ENCODE measurements at regions not wholly inside any gene's neighbourhood (a gene's known extent, or its start where the extent isn't known, plus 50 kb on each side); places are given as distances from the start of the nearest gene placed in this dataset.
"Not testable (repeated sequence)": the region's sequence is repeated elsewhere in the genome, so short reads cannot be mapped to it uniquely, and the experiment has no call there.

DNA sequence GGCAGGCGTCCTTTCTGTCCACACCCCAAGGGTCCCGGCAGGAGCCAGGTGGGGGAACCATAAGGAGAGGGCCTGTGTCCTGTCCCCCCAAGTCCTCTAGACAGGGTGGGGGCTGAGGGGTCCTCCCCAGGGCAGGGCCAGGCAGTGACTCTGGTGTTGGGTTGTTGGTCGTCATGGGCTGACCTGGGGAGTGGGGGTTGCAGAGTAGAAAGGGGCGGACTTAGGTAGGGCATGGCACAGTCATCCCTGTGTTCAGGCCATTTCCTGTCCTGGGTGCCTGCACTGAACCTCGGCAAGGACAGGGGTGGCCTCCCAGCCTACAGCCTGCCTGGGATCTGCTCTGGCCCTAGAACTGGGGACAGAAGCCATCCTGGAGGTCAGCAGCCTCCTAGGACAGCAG is 356.2 kb downstream of the TMEM121 start:
- H3K9ac ChIP-seq = no peak overlapping the region
- no peak overlapping the region for H3K4me2 ChIP-seq
- H3K4me3 ChIP-seq (IDR thresholded peaks at IDR 0.05; ENCODE audit: insufficient read depth, low read depth, low read length) = no peak overlapping the region
- no peaks in the 10 kb centered on the region for H4K20me1 ChIP-seq (ENCODE audit: insufficient read depth)
- H3K79me2 ChIP-seq (ENCODE audit: insufficient read depth, low read depth) = no peaks in the 10 kb centered on the region
- TF ChIP-seq, protein P1, sequence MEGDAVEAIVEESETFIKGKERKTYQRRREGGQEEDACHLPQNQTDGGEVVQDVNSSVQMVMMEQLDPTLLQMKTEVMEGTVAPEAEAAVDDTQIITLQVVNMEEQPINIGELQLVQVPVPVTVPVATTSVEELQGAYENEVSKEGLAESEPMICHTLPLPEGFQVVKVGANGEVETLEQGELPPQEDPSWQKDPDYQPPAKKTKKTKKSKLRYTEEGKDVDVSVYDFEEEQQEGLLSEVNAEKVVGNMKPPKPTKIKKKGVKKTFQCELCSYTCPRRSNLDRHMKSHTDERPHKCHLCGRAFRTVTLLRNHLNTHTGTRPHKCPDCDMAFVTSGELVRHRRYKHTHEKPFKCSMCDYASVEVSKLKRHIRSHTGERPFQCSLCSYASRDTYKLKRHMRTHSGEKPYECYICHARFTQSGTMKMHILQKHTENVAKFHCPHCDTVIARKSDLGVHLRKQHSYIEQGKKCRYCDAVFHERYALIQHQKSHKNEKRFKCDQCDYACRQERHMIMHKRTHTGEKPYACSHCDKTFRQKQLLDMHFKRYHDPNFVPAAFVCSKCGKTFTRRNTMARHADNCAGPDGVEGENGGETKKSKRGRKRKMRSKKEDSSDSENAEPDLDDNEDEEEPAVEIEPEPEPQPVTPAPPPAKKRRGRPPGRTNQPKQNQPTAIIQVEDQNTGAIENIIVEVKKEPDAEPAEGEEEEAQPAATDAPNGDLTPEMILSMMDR (conservative IDR thresholded peaks at IDR 0.05; ENCODE audit: low read depth, low read length) = no peak
- no peak overlapping the region for H3K27ac ChIP-seq
- no peak overlapping the region for H2AFZ ChIP-seq (ENCODE audit: low read depth)
- H3K36me3 ChIP-seq (ENCODE audit: insufficient read depth) = no peaks in the 10 kb centered on the region
- H3K4me1 ChIP-seq (ENCODE audit: low read depth, poor library complexity, severe bottlenecking) = no peaks in the 10 kb centered on the region
- no peaks in the 10 kb centered on the region for H3K27me3 ChIP-seq (ENCODE audit: insufficient read depth, low read depth)

DNA sequence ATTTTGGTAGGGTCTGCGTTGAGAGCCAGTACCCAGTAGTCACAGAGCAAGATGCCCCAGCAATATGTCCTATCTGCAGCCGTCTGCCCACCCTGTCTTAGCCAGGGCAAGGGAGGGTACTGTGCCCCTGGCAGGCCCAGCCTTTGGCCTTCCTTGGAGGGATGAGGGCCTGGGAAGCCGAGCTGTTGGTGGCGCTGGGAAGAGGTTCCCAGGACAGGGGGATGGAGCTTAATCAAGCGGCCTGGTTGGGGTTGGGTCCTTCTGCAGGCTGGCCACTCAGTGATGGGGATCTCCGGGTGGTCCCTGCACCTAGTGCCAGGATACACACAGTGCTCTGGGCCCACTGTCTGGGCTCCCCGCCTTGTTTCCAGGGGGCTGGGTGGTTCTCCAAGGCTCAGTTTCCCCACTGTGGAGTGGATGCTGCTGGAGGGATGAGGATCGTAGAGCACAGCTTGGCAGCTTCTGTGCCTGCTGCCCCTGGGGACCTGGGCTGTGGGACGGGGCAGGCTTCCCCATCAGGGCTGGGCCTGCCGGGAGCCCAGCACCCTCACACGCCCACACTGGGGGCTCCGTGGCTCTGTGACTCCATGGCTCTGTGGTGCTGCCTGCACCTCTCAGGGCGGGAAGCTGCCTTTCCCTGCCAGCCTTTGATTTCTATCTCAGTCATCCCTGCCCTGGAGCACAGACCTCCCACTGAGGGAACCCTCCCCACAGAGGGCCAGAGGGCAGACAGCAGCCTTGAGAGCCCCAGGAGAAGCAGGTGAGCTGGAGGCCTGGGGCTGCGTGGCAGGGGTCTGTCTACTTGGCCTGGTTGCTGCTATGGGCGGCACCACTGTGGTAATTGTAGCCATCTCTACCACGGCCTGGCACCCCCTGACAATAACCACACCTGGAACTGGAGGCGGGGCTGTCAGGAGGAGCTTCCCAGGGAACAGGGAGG is 357.0 kb downstream of the TMEM121 start:
- H3K79me2 ChIP-seq (ENCODE audit: insufficient read depth, low read depth) = no peaks in the 10 kb centered on the region
- H3K4me3 ChIP-seq (IDR thresholded peaks at IDR 0.05; ENCODE audit: insufficient read depth, low read depth, low read length) = no peak overlapping the region
- no peak overlapping the region for H2AFZ ChIP-seq (ENCODE audit: low read depth)
- no peak overlapping the region for H3K27ac ChIP-seq
- H4K20me1 ChIP-seq (ENCODE audit: insufficient read depth) = no peaks in the 10 kb centered on the region
- TF ChIP-seq, protein P1 (conservative IDR thresholded peaks at IDR 0.05; ENCODE audit: low read depth, low read length) = no peak
- H3K36me3 ChIP-seq (ENCODE audit: insufficient read depth) = no peaks in the 10 kb centered on the region
- H3K4me2 ChIP-seq = no peak overlapping the region
- no peaks in the 10 kb centered on the region for H3K27me3 ChIP-seq (ENCODE audit: insufficient read depth, low read depth)
- H3K9ac ChIP-seq = no peak overlapping the region
- H3K4me1 ChIP-seq (ENCODE audit: low read depth, poor library complexity, severe bottlenecking) = no peaks in the 10 kb centered on the region

DNA sequence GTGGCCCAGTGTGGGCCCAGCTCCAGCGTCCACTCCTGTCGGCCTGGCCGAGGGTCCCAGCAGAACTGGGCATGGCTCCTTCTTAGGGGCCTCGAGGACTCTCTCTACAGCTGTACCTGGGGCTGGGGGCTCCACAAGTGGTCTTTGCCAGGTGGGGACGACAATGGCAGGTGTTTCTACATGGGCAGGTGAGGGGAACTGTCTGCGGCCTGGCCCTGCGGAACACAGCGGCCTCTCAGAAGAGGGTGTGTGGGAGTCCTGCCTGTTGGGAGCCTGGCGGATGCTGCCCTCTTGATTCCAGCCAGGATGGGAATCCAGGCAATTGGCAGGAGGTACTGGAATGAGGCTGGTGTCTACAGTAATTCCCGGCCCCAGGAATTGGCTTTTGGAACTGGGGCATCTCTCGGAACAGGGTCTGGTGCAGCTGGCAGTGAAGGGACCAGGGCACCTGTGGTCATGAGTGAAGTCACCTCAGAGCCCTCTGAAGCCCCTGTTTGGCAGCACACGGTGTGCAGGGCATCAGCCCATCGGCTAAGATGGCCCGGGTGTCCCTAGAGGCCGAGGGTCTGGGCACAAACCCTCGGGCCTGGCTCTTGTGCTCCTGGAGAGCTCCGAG is 357.9 kb downstream of the TMEM121 start:
- not testable (repeated sequence) for H3K4me1 ChIP-seq (ENCODE audit: low read depth, poor library complexity, severe bottlenecking); H3K4me2 ChIP-seq; H3K79me2 ChIP-seq (ENCODE audit: insufficient read depth, low read depth); H3K4me3 ChIP-seq (IDR thresholded peaks at IDR 0.05; ENCODE audit: insufficient read depth, low read depth, low read length); H3K36me3 ChIP-seq (ENCODE audit: insufficient read depth); H3K9ac ChIP-seq; H4K20me1 ChIP-seq (ENCODE audit: insufficient read depth); H3K27me3 ChIP-seq (ENCODE audit: insufficient read depth, low read depth); H3K27ac ChIP-seq; H2AFZ ChIP-seq (ENCODE audit: low read depth)

- TF ChIP-seq, protein P1 (conservative IDR thresholded peaks at IDR 0.05; ENCODE audit: low read depth, low read length) = no peak
- H3K9ac ChIP-seq = no peak overlapping the region
- no peaks in the 10 kb centered on the region for H4K20me1 ChIP-seq (ENCODE audit: insufficient read depth)
- no peaks in the 10 kb centered on the region for H3K36me3 ChIP-seq (ENCODE audit: insufficient read depth)
- H2AFZ ChIP-seq (ENCODE audit: low read depth) = no peak overlapping the region
- H3K4me3 ChIP-seq (IDR thresholded peaks at IDR 0.05; ENCODE audit: insufficient read depth, low read depth, low read length) = no peak overlapping the region
- no peak overlapping the region for H3K27ac ChIP-seq
- H3K79me2 ChIP-seq (ENCODE audit: insufficient read depth, low read depth) = no peaks in the 10 kb centered on the region
- H3K27me3 ChIP-seq (ENCODE audit: insufficient read depth, low read depth) = no peaks in the 10 kb centered on the region
- H3K4me2 ChIP-seq = no peak overlapping the region
- no peaks in the 10 kb centered on the region for H3K4me1 ChIP-seq (ENCODE audit: low read depth, poor library complexity, severe bottlenecking)
Observed at GRCh38 chr14:105884808-105885281, 358.5 kb downstream of the TMEM121 start.
